Spleen (tissue), 7 donors: ENCODE measurements at regions not wholly inside any gene's neighbourhood (a gene's known extent, or its start where the extent isn't known, plus 50 kb on each side); places are given as distances from the start of the nearest gene placed in this dataset.

Source experiments
- POLR2A ChIP-seq, 3 donors: fragments of 450-650 bp; IDR thresholded peaks; one replicate each; pipeline ENCODE4 v1.5.1; 2017; ENCODE audit warnings: antibody characterized with exemption in 3 of 3, mild to moderate bottlenecking in 1 of 3
- POLR2AphosphoS5 ChIP-seq, 3 donors: sonication (generic); formaldehyde crosslinking; IDR thresholded peaks; one replicate each; pipeline ENCODE4 v1.5.1; 2017; ENCODE audit warnings: antibody characterized with exemption in 3 of 3
- TF ChIP-seq, protein P1 (sequence below), 11 experiments: fragments of 200-600 bp in 7 of 11; fragments of 450-650 bp in 4 of 11; sonication (generic) in 4 of 11; IDR thresholded peaks in 8 of 11; conservative IDR thresholded peaks in 3 of 11; 1 replicate in 7 of 11; 2 replicates in 4 of 11; pipeline versions ENCODE4 v1.4.0 to v1.8.0; 2016 to 2021; ENCODE audit warnings: antibody characterized with exemption in 11 of 11, inconsistent platforms in 4 of 11, mild to moderate bottlenecking in 1 of 11
- donor health status: DM: no; HTN: no; CAD: no; lungs with moderate emphysema.
- donor health status: DM: no; HTN: no; CAD: no.
- donor health status: DM: no; HTN: no; CAD: no.

DNA sequence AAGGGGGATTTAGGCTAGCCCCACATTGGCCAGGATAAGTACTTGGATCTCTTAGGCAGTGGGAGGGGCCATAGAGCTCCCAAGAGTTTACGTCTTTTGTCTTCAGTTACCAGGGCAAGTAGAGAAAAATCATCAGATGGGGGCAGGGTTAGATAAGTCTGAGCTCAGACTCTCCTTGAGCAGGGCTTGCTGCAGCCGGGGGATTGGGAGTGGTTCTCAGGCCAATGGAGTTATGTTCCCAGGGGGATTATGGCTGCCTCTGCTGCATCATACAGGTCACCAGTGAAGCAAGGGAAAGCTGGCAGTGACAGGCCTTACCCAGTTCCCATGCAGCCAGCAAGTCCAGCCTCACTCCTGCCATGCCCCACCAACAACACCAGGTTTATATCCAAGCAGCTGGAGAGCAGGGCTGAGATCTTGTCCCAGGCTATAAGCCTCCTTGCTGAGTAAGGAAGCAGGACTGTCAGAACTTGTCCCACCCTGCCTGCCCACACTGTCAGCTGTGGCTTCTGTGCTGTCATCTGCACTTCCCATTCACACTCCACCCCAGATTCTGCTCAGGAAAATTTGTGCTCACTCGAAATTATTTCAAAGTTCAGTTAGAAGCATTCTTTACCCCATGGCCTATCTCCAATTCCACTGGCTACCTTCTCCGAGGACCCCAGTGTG, 215.3 kb downstream of the FAM43A start:
- no peak for TF ChIP-seq POLR2AphosphoS5 (IDR thresholded peaks at IDR 0.05)
- TF ChIP-seq, protein P1, sequence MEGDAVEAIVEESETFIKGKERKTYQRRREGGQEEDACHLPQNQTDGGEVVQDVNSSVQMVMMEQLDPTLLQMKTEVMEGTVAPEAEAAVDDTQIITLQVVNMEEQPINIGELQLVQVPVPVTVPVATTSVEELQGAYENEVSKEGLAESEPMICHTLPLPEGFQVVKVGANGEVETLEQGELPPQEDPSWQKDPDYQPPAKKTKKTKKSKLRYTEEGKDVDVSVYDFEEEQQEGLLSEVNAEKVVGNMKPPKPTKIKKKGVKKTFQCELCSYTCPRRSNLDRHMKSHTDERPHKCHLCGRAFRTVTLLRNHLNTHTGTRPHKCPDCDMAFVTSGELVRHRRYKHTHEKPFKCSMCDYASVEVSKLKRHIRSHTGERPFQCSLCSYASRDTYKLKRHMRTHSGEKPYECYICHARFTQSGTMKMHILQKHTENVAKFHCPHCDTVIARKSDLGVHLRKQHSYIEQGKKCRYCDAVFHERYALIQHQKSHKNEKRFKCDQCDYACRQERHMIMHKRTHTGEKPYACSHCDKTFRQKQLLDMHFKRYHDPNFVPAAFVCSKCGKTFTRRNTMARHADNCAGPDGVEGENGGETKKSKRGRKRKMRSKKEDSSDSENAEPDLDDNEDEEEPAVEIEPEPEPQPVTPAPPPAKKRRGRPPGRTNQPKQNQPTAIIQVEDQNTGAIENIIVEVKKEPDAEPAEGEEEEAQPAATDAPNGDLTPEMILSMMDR (IDR thresholded peaks at IDR 0.05 in 8 of 11, conservative IDR thresholded peaks at IDR 0.05 in 3 of 11), result no peak
- no peak for TF ChIP-seq POLR2A (IDR thresholded peaks at IDR 0.05)
